Spinal cord (tissue), 9 donors: ENCODE measurements at regions not wholly inside any gene's neighbourhood (a gene's known extent, or its start where the extent isn't known, plus 50 kb on each side); places are given as distances from the start of the nearest gene placed in this dataset.
A peak's percentile ranks its signal among the peaks of the same experiment; 100 is the strongest.

Experiments used
- DNase-seq, 6 donors: peaks; one replicate each; pipeline versions ENCODE4 v3.0.0 to v3.0.0-alpha.2; 2013 to 2015; ENCODE audit warnings: low spot score in 6 of 6, low read depth in 4 of 6
- H3K27ac ChIP-seq: one replicate; pipeline ENCODE4 v1.5.1; 2013; ENCODE audit warnings: low read depth, low read length, control low read depth
- H3K27me3 ChIP-seq: one replicate; pipeline ENCODE4 v1.6.1; 2013; ENCODE audit warnings: low read length; ENCODE audit not compliant: control insufficient read depth, insufficient read depth
- H3K36me3 ChIP-seq: one replicate; pipeline ENCODE4 v1.6.1; 2013; ENCODE audit warnings: low read length; ENCODE audit not compliant: control insufficient read depth, insufficient read depth
- H3K4me1 ChIP-seq: one replicate; pipeline ENCODE4 v1.6.1; 2013; ENCODE audit warnings: low read length; ENCODE audit not compliant: control insufficient read depth, insufficient read depth
- H3K4me3 ChIP-seq: one replicate; pipeline ENCODE4 v1.5.1; 2013; ENCODE audit warnings: low read depth, low read length, control low read depth
- H3K9me3 ChIP-seq: one replicate; pipeline ENCODE4 v1.6.1; 2013; ENCODE audit warnings: low read length; ENCODE audit not compliant: control insufficient read depth, insufficient read depth
- WGBS: methylation state at CpG from one replicate; pipeline ENCODE4 v1.1.5; 2013; ENCODE audit warnings: missing lambda C conversion rate; ENCODE audit not compliant: insufficient coverage; 5-methylcytosine and 5-hydroxymethylcytosine counted together
- donor health status: healthy.

DNA sequence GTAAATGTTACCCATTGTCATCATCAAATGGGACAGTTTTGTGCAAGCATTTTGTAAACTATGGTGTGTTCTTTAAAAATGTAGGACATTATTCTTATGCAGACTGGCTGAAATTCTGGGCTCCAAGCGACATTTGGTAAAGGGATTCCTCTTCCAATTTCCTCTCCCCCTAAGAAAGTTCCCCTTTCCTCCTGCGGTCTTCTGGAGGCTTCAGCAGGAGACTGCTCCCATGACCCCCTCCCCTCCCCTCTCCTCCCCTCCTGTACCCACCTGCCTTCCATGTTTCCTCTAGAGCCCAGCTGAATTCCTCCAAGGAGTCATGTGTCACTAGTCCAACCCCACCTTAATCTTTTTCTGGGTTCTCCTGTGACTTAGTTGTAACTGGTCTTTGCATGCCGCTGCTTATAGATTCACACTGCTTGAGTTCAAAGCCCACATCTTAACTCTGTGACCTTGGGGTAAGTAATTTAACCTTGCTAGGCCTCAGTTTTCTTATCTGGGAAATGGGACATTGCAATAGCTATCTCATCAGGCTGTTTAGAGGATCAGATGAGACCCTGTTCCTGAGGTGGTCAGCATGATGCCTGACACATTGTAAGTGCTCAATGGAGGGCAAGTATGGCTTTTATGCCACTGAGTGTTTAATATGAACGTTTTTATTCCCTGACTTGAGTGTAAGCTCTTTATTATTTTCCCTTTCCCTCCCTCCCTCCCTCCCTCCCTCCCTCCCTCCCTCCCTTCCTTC is 69.9 kb upstream of the WDR26 start:
- Histone ChIP-seq H3K27ac (no peak overlapping the region), H3K36me3 (no peaks in the 10 kb centered on the region), H3K9me3 (no peaks in the 10 kb centered on the region), H3K4me3 (no peak overlapping the region), H3K4me1 (peaks cover 27% of the 10 kb centered on the region), H3K27me3 (no peaks in the 10 kb centered on the region)
- no peak for DNase-seq
- WGBS = 94% methylated on average over 2 of the region's 4 CpGs

- H3K4me3 ChIP-seq = no peak overlapping the region
- no peaks in the 10 kb centered on the region for H3K9me3 ChIP-seq
- no peak for DNase-seq
- WGBS = no CpG with 5 or more reads among the region's 3 CpGs
- peaks cover 27% of the 10 kb centered on the region for H3K4me1 ChIP-seq
- H3K27ac ChIP-seq = no peak overlapping the region
- no peaks in the 10 kb centered on the region for H3K27me3 ChIP-seq
- no peaks in the 10 kb centered on the region for H3K36me3 ChIP-seq
These were observed 71.0 kb upstream of the WDR26 start for GRCh38 chr1:224505454-224506093.

DNA sequence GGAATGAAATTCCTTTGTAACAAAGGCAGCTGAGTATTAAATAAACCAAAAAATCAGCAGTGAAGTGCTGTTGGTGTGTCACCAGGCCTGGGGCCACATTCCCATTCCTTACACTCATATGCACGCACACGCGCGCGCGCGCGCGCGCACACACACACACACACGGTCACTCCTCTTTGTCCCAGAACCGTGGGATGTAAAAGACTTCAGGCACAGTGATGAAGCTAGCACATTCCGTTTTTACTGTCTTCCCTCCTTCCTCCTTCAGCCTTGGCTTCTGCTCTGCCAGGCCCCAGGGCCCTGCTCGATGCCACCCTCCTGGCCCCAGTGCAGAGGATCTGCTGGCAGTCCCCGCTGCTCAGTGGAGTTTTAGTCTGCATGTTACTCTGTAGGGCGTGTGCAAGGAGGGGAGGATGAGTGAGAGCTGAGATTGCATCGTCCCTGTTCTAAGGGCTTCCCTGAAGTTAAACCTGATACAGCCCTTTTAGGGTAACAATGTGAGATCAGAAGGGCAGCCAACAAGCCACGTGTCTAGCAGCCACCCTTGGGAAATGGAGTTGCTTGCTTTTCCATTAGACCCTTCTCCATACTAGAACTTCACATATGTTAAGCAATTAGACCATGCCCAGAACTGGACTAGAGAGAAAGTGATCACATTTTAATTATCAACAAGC is 71.7 kb upstream of the WDR26 start:
- H3K36me3 ChIP-seq = no peaks in the 10 kb centered on the region
- no peaks in the 10 kb centered on the region for H3K27me3 ChIP-seq
- H3K27ac ChIP-seq = no peak overlapping the region
- H3K9me3 ChIP-seq = no peaks in the 10 kb centered on the region
- no peak for DNase-seq
- H3K4me1 ChIP-seq = peaks cover 27% of the 10 kb centered on the region
- H3K4me3 ChIP-seq = no peak overlapping the region
- WGBS = 72% methylated on average over 16 of the region's 18 CpGs

DNA sequence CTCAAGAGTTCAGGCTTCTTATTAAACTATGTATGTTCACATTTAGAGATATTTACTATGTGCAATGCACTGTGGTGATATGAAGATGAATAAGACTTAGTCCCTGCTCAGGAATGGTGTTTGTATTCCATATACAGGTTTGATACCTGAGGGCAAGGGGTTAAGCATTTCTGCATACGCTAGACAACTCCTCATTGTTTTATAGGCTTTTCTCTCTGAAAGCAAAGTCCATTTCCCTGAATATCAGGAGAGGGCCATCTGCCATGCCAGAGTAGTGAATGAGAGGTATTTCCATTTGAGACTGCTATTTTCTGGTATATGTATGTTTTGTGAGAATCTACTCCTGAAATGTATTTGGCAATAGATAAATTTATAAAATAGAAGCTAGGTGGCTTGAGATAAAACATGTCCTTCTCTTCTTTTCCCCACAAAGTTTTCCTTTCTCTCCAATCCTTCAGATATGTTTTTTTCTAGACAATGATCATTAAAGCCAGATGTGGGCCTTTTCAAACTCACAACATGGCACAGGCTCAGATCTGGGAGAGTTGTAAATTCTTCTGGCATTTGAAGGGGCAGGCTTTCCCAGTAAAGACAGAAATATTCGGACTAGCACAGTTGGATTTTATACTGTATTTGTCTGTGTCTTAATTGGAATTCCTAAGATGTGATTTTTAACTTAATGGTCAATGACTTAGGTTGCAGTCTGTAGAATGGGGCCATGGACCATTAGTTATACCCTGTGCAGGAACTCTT is 73.3 kb upstream of the WDR26 start:
- Histone ChIP-seq H3K36me3 (no peaks in the 10 kb centered on the region), H3K9me3 (no peaks in the 10 kb centered on the region), H3K4me3 (no peak overlapping the region), H3K4me1 (peaks cover 15% of the 10 kb centered on the region), H3K27ac (no peak overlapping the region), H3K27me3 (no peaks in the 10 kb centered on the region)
- no peak for DNase-seq
- WGBS = no CpG with 5 or more reads among the region's 2 CpGs

DNA sequence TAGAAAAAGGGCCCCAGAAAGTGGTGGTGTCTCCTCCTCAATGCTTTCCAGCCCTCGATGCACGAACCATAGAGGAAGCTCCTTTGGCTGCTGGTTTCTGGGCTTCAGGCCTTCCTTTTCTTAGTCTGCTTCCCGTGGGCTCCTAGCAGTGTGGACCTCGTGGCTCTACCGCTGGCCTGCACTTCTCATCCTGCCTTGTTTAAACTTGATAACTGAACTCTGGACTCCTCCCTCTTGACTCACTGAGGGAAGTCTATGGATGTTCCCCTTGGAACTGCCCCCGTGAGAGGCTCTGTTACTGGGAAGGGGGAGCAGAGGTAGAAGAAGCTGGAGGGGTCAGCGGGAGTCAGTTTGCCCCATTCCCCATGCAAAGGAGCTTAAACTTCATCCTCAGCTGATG is 75.3 kb upstream of the WDR26 start:
- Histone ChIP-seq H3K4me1 (peaks cover 9% of the 10 kb centered on the region), H3K27ac (no peak overlapping the region), H3K27me3 (no peaks in the 10 kb centered on the region), H3K9me3 (no peaks in the 10 kb centered on the region), H3K4me3 (no peak overlapping the region), H3K36me3 (no peaks in the 10 kb centered on the region)
- 79% methylated on average over 4 of the region's 7 CpGs for WGBS
- DNase-seq = no peak

- no peak overlapping the region for H3K4me3 ChIP-seq
- H3K27ac ChIP-seq = no peak overlapping the region
- no peaks in the 10 kb centered on the region for H3K36me3 ChIP-seq
- no peak for DNase-seq
- H3K4me1 ChIP-seq = peaks cover 8% of the 10 kb centered on the region
- H3K27me3 ChIP-seq = no peaks in the 10 kb centered on the region
- WGBS = no CpG with 5 or more reads among the region's 4 CpGs
- no peaks in the 10 kb centered on the region for H3K9me3 ChIP-seq
These were observed 76.5 kb upstream of the WDR26 start for GRCh38 chr1:224510880-224511645.

DNA sequence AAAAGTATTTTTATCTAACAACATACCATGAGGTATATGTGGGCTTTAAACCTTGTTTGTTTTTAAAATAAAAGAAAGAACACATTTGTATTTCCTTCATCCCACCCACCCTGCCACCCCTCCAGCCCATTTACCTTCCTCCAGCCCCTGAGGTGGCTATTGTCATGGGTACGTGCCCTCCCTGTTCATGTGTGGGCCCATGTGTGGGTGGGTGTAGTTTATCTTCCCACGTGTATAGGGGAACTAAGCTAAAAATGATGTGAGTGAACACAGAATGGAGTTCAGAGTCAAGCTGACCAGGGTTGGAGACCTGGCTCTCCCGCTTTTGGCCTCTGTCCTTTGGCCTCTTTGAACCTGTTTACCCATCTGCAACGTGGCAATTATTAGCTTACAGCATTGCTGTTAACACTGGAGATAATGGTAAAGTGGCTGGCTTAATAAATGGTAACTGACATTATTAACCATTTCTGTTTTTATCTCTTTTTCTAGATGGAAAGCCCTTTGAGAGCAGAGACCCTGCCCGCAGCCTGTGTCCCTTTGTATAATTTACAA is 78.1 kb upstream of the WDR26 start:
- DNase-seq = no peak
- Histone ChIP-seq H3K9me3 (no peaks in the 10 kb centered on the region), H3K36me3 (no peaks in the 10 kb centered on the region), H3K4me1 (peaks cover 4% of the 10 kb centered on the region), H3K4me3 (no peak overlapping the region), H3K27me3 (no peaks in the 10 kb centered on the region), H3K27ac (no peak overlapping the region)
- no CpG with 5 or more reads among the region's 5 CpGs for WGBS

DNA sequence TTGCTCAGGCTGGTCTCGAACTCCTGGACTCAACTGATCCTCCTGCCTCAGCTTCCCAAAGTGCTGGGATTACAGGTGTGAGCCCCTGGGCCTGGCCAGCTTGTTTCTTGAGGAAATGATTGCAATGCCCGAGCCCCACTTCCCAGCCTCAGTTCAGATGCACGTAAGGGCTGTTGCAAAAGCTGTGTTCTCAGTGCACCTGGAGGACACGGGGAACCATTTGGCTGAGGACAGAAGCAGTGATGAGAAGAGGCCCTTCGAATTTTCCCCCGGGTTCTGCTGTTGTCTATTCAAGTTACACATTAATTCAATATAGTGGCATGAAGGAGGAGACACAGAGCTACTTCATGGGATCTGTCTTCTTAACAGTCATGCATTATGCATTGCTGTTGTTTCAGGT is 78.8 kb upstream of the WDR26 start:
- Histone ChIP-seq H3K4me1 (peaks cover 4% of the 10 kb centered on the region), H3K9me3 (no peaks in the 10 kb centered on the region), H3K27ac (no peak overlapping the region), H3K27me3 (no peaks in the 10 kb centered on the region), H3K36me3 (no peaks in the 10 kb centered on the region), H3K4me3 (no peak overlapping the region)
- 64% methylated on average over 5 of the region's 6 CpGs for WGBS
- no peak for DNase-seq

DNA sequence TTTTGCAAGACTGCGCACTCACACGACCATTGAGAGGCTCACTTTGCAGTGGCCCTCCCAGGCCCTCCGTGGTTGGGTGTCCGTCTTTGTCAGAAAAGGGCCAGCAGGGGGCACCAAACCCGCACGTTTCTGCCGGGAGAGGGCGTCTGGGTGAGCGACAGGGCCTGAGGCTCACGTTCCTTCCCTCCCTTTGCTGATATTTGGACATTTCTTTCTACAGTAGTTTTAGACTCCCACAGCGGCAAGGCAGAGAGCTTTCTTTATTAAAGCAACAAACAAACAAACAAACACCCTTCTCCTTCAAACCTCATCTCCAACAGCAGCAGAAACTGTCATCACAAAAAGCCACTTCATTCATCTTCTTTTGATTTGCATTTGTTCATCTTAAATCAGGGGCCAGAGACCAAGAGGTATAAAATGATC is 79.2 kb upstream of the WDR26 start:
- 3% methylated on average over 11 of the region's 11 CpGs for WGBS
- Histone ChIP-seq H3K27ac (no peak overlapping the region), H3K9me3 (no peaks in the 10 kb centered on the region), H3K4me3 (no peak overlapping the region), H3K4me1 (peaks cover 4% of the 10 kb centered on the region), H3K27me3 (no peaks in the 10 kb centered on the region), H3K36me3 (no peaks in the 10 kb centered on the region)
- DNase-seq = peak in 5 of 6 donors; percentile 70 to 95 (median 80)
